ENCODE measurements at regions not wholly inside any gene's neighbourhood (a gene's known extent, or its start where the extent isn't known, plus 50 kb on each side); places are given as distances from the start of the nearest gene placed in this dataset.
"Not testable (repeated sequence)": the region's sequence is repeated elsewhere in the genome, so short reads cannot be mapped to it uniquely, and the experiment has no call there.

DNA sequence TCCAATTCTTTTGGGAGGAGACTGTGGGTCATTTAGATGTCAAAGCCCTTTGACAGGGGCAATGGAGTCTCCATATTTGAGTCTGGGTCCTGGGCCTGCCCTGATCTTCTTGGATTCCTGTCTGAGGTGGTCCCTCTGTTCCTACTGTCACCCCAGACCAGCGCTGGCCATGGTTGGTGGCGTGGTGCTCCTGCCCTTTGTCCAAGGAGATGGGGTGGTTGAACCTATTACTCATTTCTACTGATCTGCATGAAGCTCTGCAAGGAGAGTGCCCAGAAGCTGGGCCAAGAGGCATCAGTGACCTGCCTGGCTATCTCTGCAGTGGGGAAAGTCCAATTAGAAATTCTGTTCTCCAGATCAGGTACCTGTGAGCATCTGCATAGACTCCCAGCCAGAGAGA lies 355.6 kb upstream of the NUPR2 start:
- no peak for TF ChIP-seq EZH2 (IDR thresholded peaks at IDR 0.05; ENCODE audit: borderline replicate concordance, low read length)
- TF ChIP-seq, protein P1, sequence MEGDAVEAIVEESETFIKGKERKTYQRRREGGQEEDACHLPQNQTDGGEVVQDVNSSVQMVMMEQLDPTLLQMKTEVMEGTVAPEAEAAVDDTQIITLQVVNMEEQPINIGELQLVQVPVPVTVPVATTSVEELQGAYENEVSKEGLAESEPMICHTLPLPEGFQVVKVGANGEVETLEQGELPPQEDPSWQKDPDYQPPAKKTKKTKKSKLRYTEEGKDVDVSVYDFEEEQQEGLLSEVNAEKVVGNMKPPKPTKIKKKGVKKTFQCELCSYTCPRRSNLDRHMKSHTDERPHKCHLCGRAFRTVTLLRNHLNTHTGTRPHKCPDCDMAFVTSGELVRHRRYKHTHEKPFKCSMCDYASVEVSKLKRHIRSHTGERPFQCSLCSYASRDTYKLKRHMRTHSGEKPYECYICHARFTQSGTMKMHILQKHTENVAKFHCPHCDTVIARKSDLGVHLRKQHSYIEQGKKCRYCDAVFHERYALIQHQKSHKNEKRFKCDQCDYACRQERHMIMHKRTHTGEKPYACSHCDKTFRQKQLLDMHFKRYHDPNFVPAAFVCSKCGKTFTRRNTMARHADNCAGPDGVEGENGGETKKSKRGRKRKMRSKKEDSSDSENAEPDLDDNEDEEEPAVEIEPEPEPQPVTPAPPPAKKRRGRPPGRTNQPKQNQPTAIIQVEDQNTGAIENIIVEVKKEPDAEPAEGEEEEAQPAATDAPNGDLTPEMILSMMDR (IDR thresholded peaks at IDR 0.05; ENCODE audit: low read length): no peak
- no peak overlapping the region for H3K9ac ChIP-seq (ENCODE audit: low read length)
- no peak overlapping the region for H3K27ac ChIP-seq (ENCODE audit: low read depth, low read length, poor library complexity, severe bottlenecking)
- no peaks in the 10 kb centered on the region for H3F3A ChIP-seq (ENCODE audit: insufficient read depth, low read length)
- H3K4me2 ChIP-seq (ENCODE audit: low read length): no peak overlapping the region
- no peaks in the 10 kb centered on the region for H3K79me2 ChIP-seq (ENCODE audit: insufficient read depth, low read length)
- no peaks in the 10 kb centered on the region for H3K9me2 ChIP-seq (ENCODE audit: low read depth, low read length)
- H2AFZ ChIP-seq (ENCODE audit: low read length): no peak overlapping the region
- H3K4me3 ChIP-seq (ENCODE audit: low read depth, low read length, poor library complexity, severe bottlenecking): no peak overlapping the region
- H3K9me3 ChIP-seq (ENCODE audit: low read length): peaks cover 52% of the 10 kb centered on the region
- no peaks in the 10 kb centered on the region for H3K4me1 ChIP-seq (ENCODE audit: insufficient read depth, low read length, severe bottlenecking)
- no peaks in the 10 kb centered on the region for H4K20me1 ChIP-seq (ENCODE audit: insufficient read depth, low read length)
- H3K36me3 ChIP-seq (ENCODE audit: insufficient read depth, low read length): no peaks in the 10 kb centered on the region
- H3K27me3 ChIP-seq (ENCODE audit: insufficient read depth, low read length): no peaks in the 10 kb centered on the region

DNA sequence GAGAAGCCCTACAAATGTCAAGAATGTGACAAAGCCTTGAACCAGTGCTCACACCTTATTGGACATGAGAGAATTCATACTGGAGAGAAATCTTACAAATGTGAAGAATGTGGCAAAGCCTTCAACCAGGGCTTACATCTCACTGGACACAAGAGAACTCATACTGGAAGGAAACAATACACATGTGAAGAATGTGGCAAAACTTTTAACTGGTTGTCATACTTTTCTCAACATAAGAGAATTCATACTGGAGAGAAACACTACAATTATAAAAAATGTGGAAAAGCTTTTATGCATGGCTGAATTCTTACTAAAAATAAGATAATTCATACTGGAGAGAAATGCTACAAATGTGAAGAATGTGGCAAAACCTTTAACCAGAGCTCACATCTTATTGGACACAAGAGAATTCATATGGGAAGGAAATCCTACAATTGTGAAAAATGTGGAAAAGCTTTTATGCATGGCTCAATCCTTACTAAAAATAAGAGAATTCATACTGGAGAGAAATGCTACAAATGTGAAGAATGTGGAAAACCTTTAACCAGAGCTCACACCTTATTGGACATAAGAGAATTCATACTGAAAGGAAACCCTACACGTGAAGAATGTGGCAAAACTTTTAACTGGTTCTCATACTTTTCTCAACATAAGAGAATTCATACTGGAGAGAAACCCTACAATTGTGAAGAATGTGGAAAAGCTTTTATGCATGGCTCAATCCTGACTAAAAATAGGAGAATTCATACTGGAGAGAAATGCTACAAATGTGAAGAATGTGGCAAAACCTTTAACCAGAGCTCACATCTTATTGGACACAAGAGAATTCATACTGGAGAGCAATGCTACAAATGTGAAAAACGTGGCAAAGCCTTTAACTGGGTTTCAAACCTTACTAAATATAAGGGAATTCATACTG lies 350.6 kb upstream of the NUPR2 start:
- not testable (repeated sequence) for H3K4me3 ChIP-seq (ENCODE audit: low read depth, low read length, poor library complexity, severe bottlenecking); H3K4me1 ChIP-seq (ENCODE audit: insufficient read depth, low read length, severe bottlenecking); H3K27ac ChIP-seq (ENCODE audit: low read depth, low read length, poor library complexity, severe bottlenecking); H3K9me2 ChIP-seq (ENCODE audit: low read depth, low read length); H3K27me3 ChIP-seq (ENCODE audit: insufficient read depth, low read length); H3K4me2 ChIP-seq (ENCODE audit: low read length); H2AFZ ChIP-seq (ENCODE audit: low read length); H3F3A ChIP-seq (ENCODE audit: insufficient read depth, low read length); H3K9ac ChIP-seq (ENCODE audit: low read length); H3K36me3 ChIP-seq (ENCODE audit: insufficient read depth, low read length); H3K79me2 ChIP-seq (ENCODE audit: insufficient read depth, low read length); H4K20me1 ChIP-seq (ENCODE audit: insufficient read depth, low read length)
- peaks cover 63% of the 10 kb centered on the region for H3K9me3 ChIP-seq (ENCODE audit: low read length)

DNA sequence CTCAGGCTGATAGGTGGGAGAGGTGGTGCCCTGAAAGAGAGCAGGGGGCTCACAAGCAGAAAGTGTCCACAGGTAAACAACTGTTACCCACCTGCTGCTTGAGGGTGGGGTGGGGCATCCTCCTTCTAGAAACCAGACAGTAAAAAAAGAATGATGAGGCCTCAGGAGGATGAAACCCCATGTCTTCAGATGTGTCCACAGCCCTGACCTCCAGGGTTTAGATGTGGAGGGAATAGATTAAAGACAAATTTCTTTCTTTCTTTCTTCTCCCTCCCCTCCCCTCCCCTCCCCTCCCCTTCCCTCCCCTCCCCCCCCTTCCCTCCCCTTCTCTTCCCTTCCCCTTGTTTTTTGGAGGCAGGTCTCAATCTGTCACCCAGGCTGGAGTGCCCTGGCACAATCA lies 333.5 kb upstream of the NUPR2 start:
- no peak overlapping the region for H3K4me2 ChIP-seq (ENCODE audit: low read length)
- no peak for TF ChIP-seq EZH2 (IDR thresholded peaks at IDR 0.05; ENCODE audit: borderline replicate concordance, low read length)
- TF ChIP-seq, protein P1 (IDR thresholded peaks at IDR 0.05; ENCODE audit: low read length): no peak
- no peak overlapping the region for H3K9ac ChIP-seq (ENCODE audit: low read length)
- no peak overlapping the region for H3K27ac ChIP-seq (ENCODE audit: low read depth, low read length, poor library complexity, severe bottlenecking)
- H3K9me3 ChIP-seq (ENCODE audit: low read length): peaks cover 8% of the 10 kb centered on the region; the same call in 1 of the 2 replicates
- no peaks in the 10 kb centered on the region for H4K20me1 ChIP-seq (ENCODE audit: insufficient read depth, low read length)
- no peaks in the 10 kb centered on the region for H3K27me3 ChIP-seq (ENCODE audit: insufficient read depth, low read length)
- H3K4me3 ChIP-seq (ENCODE audit: low read depth, low read length, poor library complexity, severe bottlenecking): no peak overlapping the region
- H3K36me3 ChIP-seq (ENCODE audit: insufficient read depth, low read length): no peaks in the 10 kb centered on the region
- no peaks in the 10 kb centered on the region for H3K79me2 ChIP-seq (ENCODE audit: insufficient read depth, low read length)
- H3K9me2 ChIP-seq (ENCODE audit: low read depth, low read length): no peaks in the 10 kb centered on the region
- H3F3A ChIP-seq (ENCODE audit: insufficient read depth, low read length): no peaks in the 10 kb centered on the region
- H2AFZ ChIP-seq (ENCODE audit: low read length): no peak overlapping the region
- H3K4me1 ChIP-seq (ENCODE audit: insufficient read depth, low read length, severe bottlenecking): no peaks in the 10 kb centered on the region

Data from OCI-LY1 (cell line).